Inflammatory macrophage treated with lipopolysaccharide for 4 hours (primary cell): ENCODE measurements at regions not wholly inside any gene's neighbourhood (a gene's known extent, or its start where the extent isn't known, plus 50 kb on each side); places are given as distances from the start of the nearest gene placed in this dataset.

Source experiments
- DNase-seq: peaks from one replicate; pipeline ENCODE4 v3.0.0-alpha.2; 2020

GRCh38 chr9:99282406-99282805 lies 60.3 kb downstream of the SEC61B start:
- DNase-seq = no peak

- no peak for DNase-seq
Observed at GRCh38 chr9:99285965-99286364, 63.9 kb downstream of the SEC61B start.

GRCh38 chr9:99286536-99286935 lies 64.5 kb downstream of the SEC61B start:
- peak; percentile 39 for DNase-seq

GRCh38 chr9:99287641-99288040 lies 65.6 kb downstream of the SEC61B start:
- DNase-seq = no peak

GRCh38 chr9:99288830-99289229 lies 66.7 kb downstream of the SEC61B start:
- no peak for DNase-seq

GRCh38 chr9:99294850-99295461 lies 72.9 kb downstream of the SEC61B start:
- DNase-seq = peak; percentile 9

- no peak for DNase-seq
Observed at GRCh38 chr9:99296291-99296951, 74.3 kb downstream of the SEC61B start.

GRCh38 chr9:99298614-99299013 lies 76.5 kb downstream of the SEC61B start:
- no peak for DNase-seq

- DNase-seq = peak; percentile 73
Observed at GRCh38 chr9:99299211-99300102, 77.4 kb downstream of the SEC61B start.

GRCh38 chr9:99300103-99300439 lies 78.0 kb downstream of the SEC61B start:
- DNase-seq = no peak

GRCh38 chr9:99300603-99301002 lies 78.5 kb downstream of the SEC61B start:
- no peak for DNase-seq

- peak; percentile 52 for DNase-seq
Observed at GRCh38 chr9:99303177-99303576, 81.1 kb downstream of the SEC61B start.

GRCh38 chr9:99305124-99305523 lies 83.0 kb downstream of the SEC61B start:
- DNase-seq = no peak

- no peak for DNase-seq
Observed at GRCh38 chr9:99305820-99306811, 84.0 kb downstream of the SEC61B start.

GRCh38 chr9:99307851-99308250 lies 85.8 kb downstream of the SEC61B start:
- DNase-seq = no peak

- DNase-seq = peak; percentile 8
Observed at GRCh38 chr9:99309141-99309939, 87.3 kb downstream of the SEC61B start.

- DNase-seq = no peak
Observed at GRCh38 chr9:99312736-99313135, 90.7 kb downstream of the SEC61B start.

- DNase-seq = no peak
Observed at GRCh38 chr9:99319048-99319447, 97.0 kb downstream of the SEC61B start.

GRCh38 chr9:99322299-99322698 lies 100.2 kb downstream of the SEC61B start:
- DNase-seq = no peak

GRCh38 chr9:99326112-99326916 lies 104.2 kb downstream of the SEC61B start:
- peak; percentile 92 for DNase-seq

- DNase-seq = no peak
Observed at GRCh38 chr9:99326917-99327189, 104.8 kb downstream of the SEC61B start.
